Adipocyte (in vitro differentiated cells): ENCODE measurements at regions not wholly inside any gene's neighbourhood (a gene's known extent, or its start where the extent isn't known, plus 50 kb on each side); places are given as distances from the start of the nearest gene placed in this dataset.
A peak's percentile ranks its signal among the peaks of the same experiment; 100 is the strongest.

Experiments
- DNase-seq: peaks from one replicate; pipeline ENCODE4 v3.0.0-alpha.2; 2015; ENCODE audit warnings: low read depth
- H3K27me3 ChIP-seq: replicated peaks from 2 replicates; pipeline ENCODE4 v1.7.0; 2013; ENCODE audit warnings: mild to moderate bottlenecking, low read length, moderate library complexity; ENCODE audit not compliant: control insufficient read depth, insufficient read depth
- H3K36me3 ChIP-seq: 2 replicates; pipeline ENCODE4 v1.7.0; 2013; ENCODE audit warnings: low read length, mild to moderate bottlenecking, moderate library complexity; ENCODE audit not compliant: control insufficient read depth, insufficient read depth, severe bottlenecking
- H3K4me1 ChIP-seq: 2 replicates; pipeline ENCODE4 v1.7.0; 2013; ENCODE audit warnings: mild to moderate bottlenecking, low read length, moderate library complexity; ENCODE audit not compliant: control insufficient read depth, insufficient read depth
- H3K4me3 ChIP-seq: 2 replicates; pipeline ENCODE4 v1.7.0; 2013; ENCODE audit warnings: mild to moderate bottlenecking, low read length, moderate library complexity
- H3K9ac ChIP-seq: 2 replicates; pipeline ENCODE4 v1.7.0; 2013; ENCODE audit warnings: mild to moderate bottlenecking, low read length, moderate library complexity
- H3K9me3 ChIP-seq: 2 replicates; pipeline ENCODE4 v1.7.0; 2013; ENCODE audit warnings: mild to moderate bottlenecking, low read length, moderate library complexity; ENCODE audit not compliant: control insufficient read depth

- H3K9ac ChIP-seq: no peak overlapping the region
- no peaks in the 10 kb centered on the region for H3K9me3 ChIP-seq
- no peaks in the 10 kb centered on the region for H3K27me3 ChIP-seq
- no peak overlapping the region for H3K4me3 ChIP-seq
- DNase-seq: peak; percentile 90
- peaks cover 6% of the 10 kb centered on the region for H3K4me1 ChIP-seq
- no peaks in the 10 kb centered on the region for H3K36me3 ChIP-seq
These were observed 50.0 kb upstream of the ACYP2 start for GRCh38 chr2:54065411-54065810.

DNA sequence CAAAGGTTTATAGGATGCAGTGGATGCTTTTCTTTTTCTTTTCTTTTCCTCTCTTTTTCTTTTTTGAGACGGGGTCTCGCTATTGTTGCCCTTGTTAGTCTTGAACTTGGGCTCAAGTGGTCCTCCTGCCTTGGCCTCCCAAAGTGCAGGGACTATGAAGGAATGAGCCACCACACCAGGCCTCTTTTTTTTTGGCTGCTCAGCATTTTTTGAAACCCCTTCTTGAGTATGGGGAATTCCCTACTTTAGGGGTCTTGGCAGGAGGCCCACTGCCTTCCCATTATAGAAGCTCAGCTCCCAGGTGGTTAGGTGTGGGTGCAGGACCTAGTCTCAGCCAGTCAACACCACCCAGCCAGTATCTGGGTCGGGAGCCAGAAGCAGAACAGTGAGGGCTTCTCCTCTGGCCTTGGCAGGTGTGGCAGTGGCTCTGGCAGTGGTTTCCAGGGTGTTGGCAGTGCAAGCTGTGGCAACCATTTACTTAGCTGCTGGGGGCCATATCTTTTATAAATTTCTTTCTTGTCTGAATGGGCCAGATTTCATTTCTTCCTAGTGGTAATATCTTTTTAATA, 51.4 kb upstream of the ACYP2 start:
- H3K36me3 ChIP-seq: no peaks in the 10 kb centered on the region
- peaks cover 10% of the 10 kb centered on the region for H3K4me1 ChIP-seq
- DNase-seq: no peak
- no peak overlapping the region for H3K4me3 ChIP-seq
- H3K9me3 ChIP-seq: no peaks in the 10 kb centered on the region
- no peak overlapping the region for H3K9ac ChIP-seq
- H3K27me3 ChIP-seq: no peaks in the 10 kb centered on the region

- Histone ChIP-seq H3K4me1 (peaks cover 10% of the 10 kb centered on the region), H3K36me3 (no peaks in the 10 kb centered on the region), H3K27me3 (no peaks in the 10 kb centered on the region), H3K4me3 (no peak overlapping the region), H3K9ac (no peak overlapping the region), H3K9me3 (no peaks in the 10 kb centered on the region)
- no peak for DNase-seq
These were observed 53.0 kb upstream of the ACYP2 start for GRCh38 chr2:54062401-54062800.

GRCh38 chr2:54061272-54061671, 54.1 kb upstream of the ACYP2 start:
- DNase-seq: no peak
- Histone ChIP-seq H3K9me3 (no peaks in the 10 kb centered on the region), H3K4me3 (no peak overlapping the region), H3K27me3 (no peaks in the 10 kb centered on the region), H3K4me1 (peaks cover 10% of the 10 kb centered on the region), H3K36me3 (no peaks in the 10 kb centered on the region), H3K9ac (no peak overlapping the region)

DNA sequence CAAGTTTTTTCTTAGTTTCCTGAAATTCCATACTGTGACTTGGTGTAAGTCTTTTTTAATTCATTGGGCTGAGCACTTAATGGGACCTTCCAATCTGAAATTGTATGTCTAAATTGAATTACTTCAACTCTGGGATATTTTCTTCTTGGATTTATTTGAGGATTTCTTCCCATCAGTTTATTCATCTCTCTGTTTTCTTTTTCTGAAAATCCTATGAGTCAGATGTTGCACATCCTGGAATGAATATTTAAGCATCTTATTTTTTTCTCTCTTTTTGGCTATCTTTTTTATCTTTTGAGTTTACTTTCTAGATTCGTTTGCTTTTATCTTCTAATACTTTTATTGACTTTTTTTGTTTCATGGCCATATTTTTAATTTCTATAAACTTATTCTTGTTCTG, 55.4 kb upstream of the ACYP2 start:
- H3K9ac ChIP-seq: no peak overlapping the region
- peaks cover 4% of the 10 kb centered on the region for H3K4me1 ChIP-seq
- H3K36me3 ChIP-seq: no peaks in the 10 kb centered on the region
- peak; percentile 34 for DNase-seq
- no peaks in the 10 kb centered on the region for H3K27me3 ChIP-seq
- no peak overlapping the region for H3K4me3 ChIP-seq
- no peaks in the 10 kb centered on the region for H3K9me3 ChIP-seq

DNA sequence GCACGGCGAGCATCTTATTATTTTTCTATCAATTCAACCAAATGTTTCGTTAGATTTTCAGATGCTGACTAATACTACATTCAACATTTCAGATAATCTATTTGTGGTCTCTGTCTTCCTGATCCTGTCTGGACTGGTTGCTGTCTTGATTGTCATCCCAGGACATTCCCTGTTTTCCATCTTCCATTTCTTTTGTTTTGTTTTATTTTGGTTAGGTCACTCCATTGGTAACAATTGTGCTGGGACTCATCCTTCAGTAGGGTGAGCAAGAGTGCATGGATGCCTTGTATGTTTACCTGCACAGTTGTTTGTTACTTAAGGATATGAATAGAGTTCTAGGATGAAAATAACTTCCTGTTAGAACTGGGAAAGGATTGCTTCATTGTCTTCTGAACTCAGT, 55.9 kb upstream of the ACYP2 start:
- H3K27me3 ChIP-seq: no peaks in the 10 kb centered on the region

GRCh38 chr2:54058449-54058848, 57.0 kb upstream of the ACYP2 start:
- peaks cover 4% of the 10 kb centered on the region for H3K4me1 ChIP-seq
- no peaks in the 10 kb centered on the region for H3K9me3 ChIP-seq
- no peak overlapping the region for H3K9ac ChIP-seq
- no peaks in the 10 kb centered on the region for H3K36me3 ChIP-seq
- no peak overlapping the region for H3K4me3 ChIP-seq
- no peaks in the 10 kb centered on the region for H3K27me3 ChIP-seq
- no peak for DNase-seq

More for the DNA sequence above, 55.9 kb upstream of the ACYP2 start:
- Histone ChIP-seq H3K4me1 (peaks cover 4% of the 10 kb centered on the region), H3K36me3 (no peaks in the 10 kb centered on the region), H3K9ac (no peak overlapping the region), H3K9me3 (no peaks in the 10 kb centered on the region), H3K4me3 (no peak overlapping the region)
- no peak for DNase-seq

DNA sequence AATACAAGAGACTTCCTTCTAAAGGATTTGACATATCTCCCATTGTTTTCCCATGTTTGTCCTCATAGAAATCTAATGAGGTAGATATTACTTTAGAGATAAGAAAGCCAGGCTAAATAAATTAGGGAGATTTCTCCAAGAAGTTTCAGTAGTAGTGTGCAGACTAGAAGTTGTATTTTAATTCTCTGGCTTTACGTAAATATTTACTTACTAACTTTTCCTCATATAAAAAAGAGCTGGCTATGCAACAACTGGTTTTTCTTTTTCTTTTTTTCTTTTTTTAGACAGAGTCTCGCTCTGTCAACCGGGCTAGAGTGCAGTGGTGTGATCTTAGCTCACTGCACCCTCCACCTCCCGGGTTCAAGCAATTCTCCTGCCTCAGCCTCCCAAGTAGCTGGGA, 60.6 kb upstream of the ACYP2 start:
- no peaks in the 10 kb centered on the region for H3K27me3 ChIP-seq
- no peaks in the 10 kb centered on the region for H3K9me3 ChIP-seq
- no peak overlapping the region for H3K9ac ChIP-seq
- H3K4me1 ChIP-seq: peaks cover 3% of the 10 kb centered on the region
- no peaks in the 10 kb centered on the region for H3K36me3 ChIP-seq
- no peak overlapping the region for H3K4me3 ChIP-seq
- DNase-seq: no peak

DNA sequence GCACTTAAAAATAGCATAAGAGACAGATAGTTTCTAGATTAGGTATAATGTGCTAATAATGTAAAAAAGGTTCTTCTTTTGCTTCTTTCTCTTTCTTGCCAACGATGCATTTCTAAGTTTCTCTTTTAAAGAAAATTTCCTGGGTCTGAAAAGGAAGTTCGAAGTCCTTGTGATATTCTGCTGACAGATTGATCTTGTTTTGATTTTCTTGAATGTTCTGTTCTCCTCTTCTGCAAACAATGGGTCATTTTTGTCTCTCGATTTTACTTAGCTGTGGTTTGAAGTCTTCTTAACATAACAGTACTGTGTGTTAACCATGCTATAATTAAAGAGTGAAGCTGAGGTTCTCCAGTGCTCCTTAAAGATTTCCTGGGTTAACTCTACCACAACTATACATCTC, 61.1 kb upstream of the ACYP2 start:
- H3K4me3 ChIP-seq: no peak overlapping the region
- H3K9ac ChIP-seq: no peak overlapping the region
- no peaks in the 10 kb centered on the region for H3K27me3 ChIP-seq
- H3K9me3 ChIP-seq: no peaks in the 10 kb centered on the region
- no peak for DNase-seq
- no peaks in the 10 kb centered on the region for H3K36me3 ChIP-seq
- no peaks in the 10 kb centered on the region for H3K4me1 ChIP-seq

- H3K4me3 ChIP-seq: no peak overlapping the region
- H3K27me3 ChIP-seq: no peaks in the 10 kb centered on the region
- no peaks in the 10 kb centered on the region for H3K9me3 ChIP-seq
- H3K9ac ChIP-seq: no peak overlapping the region
- no peaks in the 10 kb centered on the region for H3K36me3 ChIP-seq
- H3K4me1 ChIP-seq: no peaks in the 10 kb centered on the region
- no peak for DNase-seq
These were observed 61.6 kb upstream of the ACYP2 start for GRCh38 chr2:54053830-54054229.

DNA sequence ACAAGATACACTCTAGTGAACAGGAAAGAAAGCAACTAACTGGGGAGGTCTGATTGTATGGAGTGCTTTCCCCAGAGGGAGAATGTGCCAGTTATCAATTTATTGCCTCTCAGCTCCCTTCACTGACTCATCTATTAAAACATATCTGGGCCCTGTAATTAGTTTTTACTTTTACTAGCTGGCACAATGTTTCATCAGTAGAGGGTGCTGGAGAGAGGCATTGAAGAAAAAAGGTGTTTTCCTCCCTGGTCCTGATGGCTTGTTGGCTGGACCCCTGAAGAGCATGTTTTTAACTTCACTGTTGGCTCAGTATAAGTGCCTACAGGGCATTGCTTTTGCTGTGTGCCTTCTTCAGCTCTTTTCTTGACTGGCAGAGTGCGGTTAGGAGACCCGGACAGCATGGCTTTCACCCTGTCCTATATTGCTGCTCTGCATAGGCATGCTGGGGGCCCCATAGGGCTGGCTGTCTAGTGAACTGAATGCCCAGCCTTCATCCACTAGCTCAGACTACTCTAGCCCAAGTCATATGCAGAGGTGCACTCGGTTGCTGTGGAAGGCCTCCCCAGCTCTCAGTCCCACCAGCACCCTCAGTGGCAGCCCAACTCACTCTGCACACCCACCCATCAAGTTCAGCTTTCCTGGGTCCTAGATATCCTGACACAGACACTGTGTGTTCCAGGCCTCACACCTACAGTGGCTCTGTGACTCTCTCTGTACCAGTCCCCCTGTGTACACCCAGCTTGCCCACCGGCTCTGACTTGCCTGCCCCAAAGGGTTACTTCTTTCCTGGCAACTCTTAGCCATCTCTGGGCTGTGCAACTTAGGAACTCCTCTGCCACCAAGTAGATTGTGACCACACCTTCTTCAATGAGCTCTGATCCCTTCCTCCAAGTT, 62.3 kb upstream of the ACYP2 start:
- H3K4me1 ChIP-seq: peaks cover 4% of the 10 kb centered on the region
- H3K36me3 ChIP-seq: no peaks in the 10 kb centered on the region
- no peak overlapping the region for H3K9ac ChIP-seq
- H3K4me3 ChIP-seq: no peak overlapping the region
- H3K9me3 ChIP-seq: no peaks in the 10 kb centered on the region
- DNase-seq: no peak
- no peaks in the 10 kb centered on the region for H3K27me3 ChIP-seq
